Glutamatergic neuron (in vitro differentiated cells): ENCODE measurements at regions not wholly inside any gene's neighbourhood (a gene's known extent, or its start where the extent isn't known, plus 50 kb on each side); places are given as distances from the start of the nearest gene placed in this dataset.

Source experiments
- DNase-seq: peaks from one replicate; pipeline ENCODE4 v3.0.0; 2022
- H3K27ac Mint-ChIP-seq: one replicate; pipeline ENCODE4 v1.8.0; 2020; ENCODE audit warnings: mild to moderate bottlenecking, mixed read lengths, inconsistent platforms; ENCODE audit not compliant: unreplicated experiment
- H3K27me3 Mint-ChIP-seq: one replicate; pipeline ENCODE4 v1.8.0; 2020; ENCODE audit warnings: mild to moderate bottlenecking, moderate library complexity, mixed read lengths, inconsistent platforms; ENCODE audit not compliant: unreplicated experiment
- H3K36me3 Mint-ChIP-seq: one replicate; pipeline ENCODE4 v1.8.0; 2020; ENCODE audit warnings: mild to moderate bottlenecking, mixed read lengths, inconsistent platforms; ENCODE audit not compliant: unreplicated experiment
- H3K4me1 Mint-ChIP-seq: one replicate; pipeline ENCODE4 v1.8.0; 2020; ENCODE audit warnings: mild to moderate bottlenecking, low read depth, mixed read lengths, inconsistent platforms; ENCODE audit not compliant: unreplicated experiment
- H3K4me3 Mint-ChIP-seq: one replicate; pipeline ENCODE4 v1.8.0; 2020; ENCODE audit warnings: mild to moderate bottlenecking, mixed read lengths, inconsistent platforms; ENCODE audit not compliant: unreplicated experiment
- H3K9me3 Mint-ChIP-seq: one replicate; pipeline ENCODE4 v1.8.0; 2020; ENCODE audit warnings: mild to moderate bottlenecking, moderate library complexity, mixed read lengths, inconsistent platforms; ENCODE audit not compliant: unreplicated experiment
- CTCF ChIP-seq: fragments of 200-600 bp; sonication (generic); IDR thresholded peaks from one replicate; pipeline ENCODE4 v1.5.0; 2021; ENCODE audit not compliant: partially characterized antibody, unreplicated experiment

GRCh38 chr10:55062349-55062748, 261.3 kb upstream of the PCDH15 start:
- Mint-ChIP-seq H3K36me3 (no peaks in the 10 kb centered on the region), H3K27ac (no peak overlapping the region), H3K27me3 (no peaks in the 10 kb centered on the region), H3K9me3 (no peaks in the 10 kb centered on the region), H3K4me3 (no peak overlapping the region), H3K4me1 (no peaks in the 10 kb centered on the region)
- DNase-seq: no peak
- no peak for TF ChIP-seq CTCF

GRCh38 chr10:55058800-55059199, 257.8 kb upstream of the PCDH15 start:
- no peak for TF ChIP-seq CTCF
- Mint-ChIP-seq H3K4me1 (no peaks in the 10 kb centered on the region), H3K4me3 (no peak overlapping the region), H3K27me3 (no peaks in the 10 kb centered on the region), H3K9me3 (no peaks in the 10 kb centered on the region), H3K27ac (no peak overlapping the region), H3K36me3 (no peaks in the 10 kb centered on the region)
- no peak for DNase-seq

GRCh38 chr10:55051515-55051914, 250.5 kb upstream of the PCDH15 start:
- TF ChIP-seq CTCF: no peak
- H3K36me3 Mint-ChIP-seq: no peaks in the 10 kb centered on the region
- H3K4me3 Mint-ChIP-seq: no peak overlapping the region
- peaks cover 2% of the 10 kb centered on the region for H3K4me1 Mint-ChIP-seq
- no peak for DNase-seq
- no peaks in the 10 kb centered on the region for H3K9me3 Mint-ChIP-seq
- no peak overlapping the region for H3K27ac Mint-ChIP-seq
- no peaks in the 10 kb centered on the region for H3K27me3 Mint-ChIP-seq

GRCh38 chr10:55048830-55049498, 247.9 kb upstream of the PCDH15 start:
- Mint-ChIP-seq H3K36me3 (no peaks in the 10 kb centered on the region), H3K4me1 (peaks cover 2% of the 10 kb centered on the region), H3K4me3 (no peak overlapping the region), H3K27ac (no peak overlapping the region), H3K27me3 (no peaks in the 10 kb centered on the region), H3K9me3 (no peaks in the 10 kb centered on the region)
- no peak for TF ChIP-seq CTCF
- no peak for DNase-seq

- no peak for DNase-seq
- H3K27me3 Mint-ChIP-seq: no peaks in the 10 kb centered on the region
- H3K4me3 Mint-ChIP-seq: no peak overlapping the region
- H3K27ac Mint-ChIP-seq: no peak overlapping the region
- no peak for TF ChIP-seq CTCF
- H3K4me1 Mint-ChIP-seq: no peaks in the 10 kb centered on the region
- H3K9me3 Mint-ChIP-seq: no peaks in the 10 kb centered on the region
- no peaks in the 10 kb centered on the region for H3K36me3 Mint-ChIP-seq
These were observed 242.5 kb upstream of the PCDH15 start for GRCh38 chr10:55043540-55043939.
